Transverse colon (tissue), 3 donors: ENCODE measurements at regions not wholly inside any gene's neighbourhood (a gene's known extent, or its start where the extent isn't known, plus 50 kb on each side); places are given as distances from the start of the nearest gene placed in this dataset.

Source experiments
- CTCF ChIP-seq, 5 experiments: fragments of 200-600 bp in 3 of 5; fragments of 450-650 bp in 2 of 5; sonication (generic) in 3 of 5; IDR thresholded peaks; 1 replicate in 2 of 5; 2 replicates in 3 of 5; pipeline ENCODE4 v1.5.1; 2016 to 2017; ENCODE audit warnings: antibody characterized with exemption in 5 of 5, inconsistent platforms in 3 of 5, mild to moderate bottlenecking in 2 of 5, moderate library complexity in 1 of 5
- POLR2A ChIP-seq: fragments of 450-650 bp; IDR thresholded peaks from one replicate; pipeline ENCODE4 v1.6.1; 2016; ENCODE audit warnings: antibody characterized with exemption, mild to moderate bottlenecking, moderate library complexity

GRCh38 chr7:26022982-26023381 is 129.0 kb upstream of the NFE2L3 start:
- TF ChIP-seq CTCF (IDR thresholded peaks at IDR 0.05), result no peak
- TF ChIP-seq POLR2A, result no peak
